ENCODE measurements at regions not wholly inside any gene's neighbourhood (a gene's known extent, or its start where the extent isn't known, plus 50 kb on each side); places are given as distances from the start of the nearest gene placed in this dataset.

DNA sequence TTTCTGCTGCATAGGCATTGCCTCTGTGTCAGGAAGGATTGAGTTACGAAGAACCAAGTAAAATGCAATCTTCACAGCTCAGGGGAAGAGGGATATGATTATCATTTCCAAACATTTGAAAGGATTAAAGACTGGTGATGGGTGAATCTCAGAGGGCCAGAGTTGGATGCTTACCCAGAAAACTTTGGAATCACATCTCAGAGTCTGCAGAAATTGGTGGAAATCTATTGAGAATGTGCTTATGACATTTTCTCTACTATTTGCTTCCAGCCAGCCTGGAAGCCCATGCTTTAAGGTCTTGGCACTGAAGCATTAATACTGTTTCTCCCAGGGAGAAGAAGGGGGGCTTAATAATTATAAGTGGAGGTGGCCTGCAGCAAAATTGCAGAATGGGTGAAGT lies 1301.4 kb upstream of the PIK3C3 start:
- Histone ChIP-seq H3K36me3 (ENCODE audit: control insufficient read depth in 1 of 2, insufficient read depth in 2 of 2, low read depth in 1 of 2, low read length in 2 of 2) (no peaks in the 10 kb centered on the region), H3K27me3 (ENCODE audit: control insufficient read depth in 1 of 2, insufficient read depth in 1 of 2, low read length in 2 of 2) (no peaks in the 10 kb centered on the region), H2BK15ac (ENCODE audit: low read depth, poor library complexity, severe bottlenecking) (no peak overlapping the region), H2AFZ (ENCODE audit: low read depth, low read length) (no peak overlapping the region), H4K91ac (ENCODE audit: low read length) (no peak overlapping the region), H4K8ac (ENCODE audit: low read length) (no peak overlapping the region), H3K4me3 (ENCODE audit: insufficient read depth in 1 of 2, low read depth in 1 of 2, low read length in 2 of 2) (no peak overlapping the region), H3K14ac (ENCODE audit: low read length in 2 of 2) (no peak overlapping the region), H3K79me1 (replicated peaks; ENCODE audit: low read length, poor library complexity, severe bottlenecking) (no peaks in the 10 kb centered on the region), H3K27ac (ENCODE audit: low read length, poor library complexity, severe bottlenecking) (no peak overlapping the region), H2BK5ac (ENCODE audit: low read depth, low read length, poor library complexity, severe bottlenecking) (no peak overlapping the region), H2BK120ac (ENCODE audit: low read depth, low read length) (no peak overlapping the region), H3K9ac (ENCODE audit: low read length) (no peak overlapping the region), H3K4me1 (ENCODE audit: control insufficient read depth, insufficient read depth, low read depth, low read length) (no peaks in the 10 kb centered on the region), H3K23ac (ENCODE audit: low read length in 2 of 2) (no peak overlapping the region), H3K4me2 (ENCODE audit: low read length, poor library complexity, severe bottlenecking) (no peak overlapping the region), H3K9me3 (ENCODE audit: control insufficient read depth, low read length) (no peaks in the 10 kb centered on the region), H3K4ac (ENCODE audit: low read depth in 1 of 2, low read length in 2 of 2) (no peak overlapping the region), H2AK5ac (ENCODE audit: low read length, severe bottlenecking) (no peak overlapping the region), H2BK12ac (ENCODE audit: low read length in 2 of 2) (no peak overlapping the region), H3K18ac (ENCODE audit: low read depth in 1 of 2, low read length in 2 of 2) (no peak overlapping the region)
- no peak for DNase-seq
- 96% methylated on average over 1 of the region's 1 CpG for WGBS

DNA sequence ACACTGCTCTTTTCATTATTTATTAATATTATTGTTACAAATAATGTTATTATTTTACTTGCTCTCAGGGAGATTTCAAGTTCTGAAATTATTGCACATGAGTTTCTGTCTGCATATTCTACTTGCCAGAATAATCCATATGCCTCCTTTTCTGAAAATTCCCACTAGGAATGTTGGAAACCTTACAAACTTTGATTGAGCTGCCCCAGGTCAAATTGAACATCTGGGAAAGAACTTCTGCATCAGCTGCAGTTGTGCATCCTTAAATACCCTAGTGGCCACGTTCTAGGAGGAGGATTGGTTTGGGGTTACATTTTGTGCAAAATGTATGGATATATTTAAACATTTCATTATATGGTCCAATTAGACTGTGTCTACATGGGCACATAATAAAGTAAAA lies 1302.7 kb upstream of the PIK3C3 start:
- no peak overlapping the region for H3K4me2 ChIP-seq (ENCODE audit: low read length, poor library complexity, severe bottlenecking)
- H3K18ac ChIP-seq (ENCODE audit: low read depth in 1 of 2, low read length in 2 of 2): no peak overlapping the region
- no peaks in the 10 kb centered on the region for H3K79me1 ChIP-seq (replicated peaks; ENCODE audit: low read length, poor library complexity, severe bottlenecking)
- no peak overlapping the region for H3K4me3 ChIP-seq (ENCODE audit: insufficient read depth in 1 of 2, low read depth in 1 of 2, low read length in 2 of 2)
- H2AFZ ChIP-seq (ENCODE audit: low read depth, low read length): no peak overlapping the region
- H4K91ac ChIP-seq (ENCODE audit: low read length): no peak overlapping the region
- H3K23ac ChIP-seq (ENCODE audit: low read length in 2 of 2): no peak overlapping the region
- no peak overlapping the region for H3K27ac ChIP-seq (ENCODE audit: low read length, poor library complexity, severe bottlenecking)
- H3K27me3 ChIP-seq (ENCODE audit: control insufficient read depth in 1 of 2, insufficient read depth in 1 of 2, low read length in 2 of 2): no peaks in the 10 kb centered on the region
- H2AK5ac ChIP-seq (ENCODE audit: low read length, severe bottlenecking): no peak overlapping the region
- H3K4me1 ChIP-seq (ENCODE audit: control insufficient read depth, insufficient read depth, low read depth, low read length): no peaks in the 10 kb centered on the region
- no CpG with 5 or more reads among the region's 1 CpG for WGBS
- H2BK12ac ChIP-seq (ENCODE audit: low read length in 2 of 2): no peak overlapping the region
- H3K9ac ChIP-seq (ENCODE audit: low read length): no peak overlapping the region
- no peak overlapping the region for H2BK15ac ChIP-seq (ENCODE audit: low read depth, poor library complexity, severe bottlenecking)
- H4K8ac ChIP-seq (ENCODE audit: low read length): no peak overlapping the region
- H2BK5ac ChIP-seq (ENCODE audit: low read depth, low read length, poor library complexity, severe bottlenecking): no peak overlapping the region
- no peak overlapping the region for H3K14ac ChIP-seq (ENCODE audit: low read length in 2 of 2)
- H2BK120ac ChIP-seq (ENCODE audit: low read depth, low read length): no peak overlapping the region
- no peak for DNase-seq
- no peak overlapping the region for H3K4ac ChIP-seq (ENCODE audit: low read depth in 1 of 2, low read length in 2 of 2)
- H3K36me3 ChIP-seq (ENCODE audit: control insufficient read depth in 1 of 2, insufficient read depth in 2 of 2, low read depth in 1 of 2, low read length in 2 of 2): no peaks in the 10 kb centered on the region
- H3K9me3 ChIP-seq (ENCODE audit: control insufficient read depth, low read length): no peaks in the 10 kb centered on the region

DNA sequence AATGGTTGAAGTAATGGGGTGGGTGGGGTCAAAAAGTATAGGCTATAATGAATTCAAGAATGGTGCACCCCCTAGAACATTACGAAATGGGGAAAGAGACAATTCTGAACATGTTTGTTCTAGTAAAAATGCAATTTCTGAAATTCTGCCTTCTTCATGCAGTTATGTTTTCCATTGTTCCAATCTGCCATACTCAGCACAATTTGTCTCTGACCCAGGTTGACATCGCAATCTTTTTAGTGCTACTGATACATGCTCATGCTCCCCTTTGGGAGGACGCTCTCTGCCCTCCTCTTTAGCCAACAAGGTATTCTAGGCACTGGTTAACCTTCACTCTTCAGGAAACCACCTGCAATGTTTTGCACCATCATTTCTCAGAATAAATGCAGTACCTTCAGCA lies 1303.9 kb upstream of the PIK3C3 start:
- H3K9ac ChIP-seq (ENCODE audit: low read length): no peak overlapping the region
- 95% methylated on average over 3 of the region's 3 CpGs for WGBS
- no peak overlapping the region for H2BK15ac ChIP-seq (ENCODE audit: low read depth, poor library complexity, severe bottlenecking)
- H3K4me2 ChIP-seq (ENCODE audit: low read length, poor library complexity, severe bottlenecking): no peak overlapping the region
- no peak for DNase-seq
- H2AK5ac ChIP-seq (ENCODE audit: low read length, severe bottlenecking): no peak overlapping the region
- no peaks in the 10 kb centered on the region for H3K9me3 ChIP-seq (ENCODE audit: control insufficient read depth, low read length)
- no peak overlapping the region for H3K23ac ChIP-seq (ENCODE audit: low read length in 2 of 2)
- H3K4me3 ChIP-seq (ENCODE audit: insufficient read depth in 1 of 2, low read depth in 1 of 2, low read length in 2 of 2): no peak overlapping the region
- H4K8ac ChIP-seq (ENCODE audit: low read length): no peak overlapping the region
- H2BK5ac ChIP-seq (ENCODE audit: low read depth, low read length, poor library complexity, severe bottlenecking): no peak overlapping the region
- H3K27me3 ChIP-seq (ENCODE audit: control insufficient read depth in 1 of 2, insufficient read depth in 1 of 2, low read length in 2 of 2): no peaks in the 10 kb centered on the region
- H2BK120ac ChIP-seq (ENCODE audit: low read depth, low read length): no peak overlapping the region
- H3K27ac ChIP-seq (ENCODE audit: low read length, poor library complexity, severe bottlenecking): no peak overlapping the region
- H2BK12ac ChIP-seq (ENCODE audit: low read length in 2 of 2): no peak overlapping the region
- H3K18ac ChIP-seq (ENCODE audit: low read depth in 1 of 2, low read length in 2 of 2): no peak overlapping the region
- no peak overlapping the region for H3K4ac ChIP-seq (ENCODE audit: low read depth in 1 of 2, low read length in 2 of 2)
- no peak overlapping the region for H4K91ac ChIP-seq (ENCODE audit: low read length)
- H3K14ac ChIP-seq (ENCODE audit: low read length in 2 of 2): no peak overlapping the region
- no peak overlapping the region for H2AFZ ChIP-seq (ENCODE audit: low read depth, low read length)
- H3K36me3 ChIP-seq (ENCODE audit: control insufficient read depth in 1 of 2, insufficient read depth in 2 of 2, low read depth in 1 of 2, low read length in 2 of 2): no peaks in the 10 kb centered on the region
- no peaks in the 10 kb centered on the region for H3K4me1 ChIP-seq (ENCODE audit: control insufficient read depth, insufficient read depth, low read depth, low read length)
- H3K79me1 ChIP-seq (replicated peaks; ENCODE audit: low read length, poor library complexity, severe bottlenecking): no peaks in the 10 kb centered on the region

DNA sequence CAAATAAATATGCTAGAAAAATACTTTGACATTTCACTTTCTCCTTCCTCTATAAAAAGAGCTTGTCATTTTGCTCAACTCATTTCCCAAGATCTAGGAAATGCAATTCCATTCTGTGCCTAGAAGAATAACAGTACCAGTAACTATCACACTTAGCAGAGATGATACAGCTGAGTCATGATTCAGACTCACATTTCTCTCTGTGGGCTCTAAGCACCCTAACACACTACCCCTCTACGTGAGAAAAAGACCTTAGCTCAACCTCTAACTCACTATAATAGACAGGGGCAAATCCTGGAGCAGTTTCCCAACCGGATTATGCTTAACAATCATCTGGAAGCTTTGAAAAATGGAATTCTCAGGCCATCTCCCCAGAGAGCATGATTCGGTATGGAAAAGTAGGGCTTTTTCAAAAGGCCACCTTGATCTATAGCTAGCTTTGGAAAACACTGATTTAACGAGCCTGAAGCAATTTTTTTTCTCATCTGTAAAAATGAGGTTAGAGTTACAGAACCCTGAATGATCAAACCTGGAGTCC lies 1312.3 kb upstream of the PIK3C3 start:
- Histone ChIP-seq H3K4me2 (ENCODE audit: low read length, poor library complexity, severe bottlenecking) (no peak overlapping the region), H3K4me3 (ENCODE audit: insufficient read depth in 1 of 2, low read depth in 1 of 2, low read length in 2 of 2) (no peak overlapping the region), H3K14ac (ENCODE audit: low read length in 2 of 2) (no peak overlapping the region), H3K18ac (ENCODE audit: low read depth in 1 of 2, low read length in 2 of 2) (no peak overlapping the region), H3K9me3 (ENCODE audit: control insufficient read depth, low read length) (peaks cover 7% of the 10 kb centered on the region), H2BK5ac (ENCODE audit: low read depth, low read length, poor library complexity, severe bottlenecking) (no peak overlapping the region), H4K8ac (ENCODE audit: low read length) (no peak overlapping the region), H2AFZ (ENCODE audit: low read depth, low read length) (no peak overlapping the region), H2BK15ac (ENCODE audit: low read depth, poor library complexity, severe bottlenecking) (no peak overlapping the region), H3K36me3 (ENCODE audit: control insufficient read depth in 1 of 2, insufficient read depth in 2 of 2, low read depth in 1 of 2, low read length in 2 of 2) (no peaks in the 10 kb centered on the region), H2AK5ac (ENCODE audit: low read length, severe bottlenecking) (no peak overlapping the region), H3K9ac (ENCODE audit: low read length) (no peak overlapping the region), H3K4me1 (ENCODE audit: control insufficient read depth, insufficient read depth, low read depth, low read length) (no peaks in the 10 kb centered on the region), H2BK120ac (ENCODE audit: low read depth, low read length) (no peak overlapping the region), H4K91ac (ENCODE audit: low read length) (no peak overlapping the region), H3K27me3 (ENCODE audit: control insufficient read depth in 1 of 2, insufficient read depth in 1 of 2, low read length in 2 of 2) (no peaks in the 10 kb centered on the region), H3K27ac (ENCODE audit: low read length, poor library complexity, severe bottlenecking) (no peak overlapping the region), H3K79me1 (replicated peaks; ENCODE audit: low read length, poor library complexity, severe bottlenecking) (no peaks in the 10 kb centered on the region), H2BK12ac (ENCODE audit: low read length in 2 of 2) (no peak overlapping the region), H3K23ac (ENCODE audit: low read length in 2 of 2) (no peak overlapping the region), H3K4ac (ENCODE audit: low read depth in 1 of 2, low read length in 2 of 2) (no peak overlapping the region)
- WGBS: 89% methylated on average over 3 of the region's 4 CpGs
- DNase-seq: no peak
